Activated CD4-positive, alpha-beta T cell treated with anti-CD3 and anti-CD28 coated beads, Interleukin-2, amount 10 ng/mL, durations not matched to agents 7 days and 5 days (primary cell): ENCODE measurements at regions not wholly inside any gene's neighbourhood (a gene's known extent, or its start where the extent isn't known, plus 50 kb on each side); places are given as distances from the start of the nearest gene placed in this dataset.
"Not testable (repeated sequence)": the region's sequence is repeated elsewhere in the genome, so short reads cannot be mapped to it uniquely, and the experiment has no call there.

Experiments
- CTCF ChIA-PET: fragments of 350-600 bp; sonication (Branson Sonifier 250); formaldehyde crosslinking; loops from one replicate; lab custom pipeline; 2021; ENCODE audit warnings: antibody characterized with exemption; lab: Charles Lee
- POLR2A ChIA-PET: fragments of 350-600 bp; sonication (Branson Sonifier 250); formaldehyde crosslinking; loops from one replicate; lab custom pipeline; 2021; ENCODE audit warnings: antibody characterized with exemption; lab: Charles Lee
- DNase-seq: peaks from one replicate; pipeline ENCODE4 v3.0.0-alpha.2; 2020
- H3K27ac Mint-ChIP-seq: one replicate; pipeline ENCODE4 v1.8.0; 2021; ENCODE audit warnings: mild to moderate bottlenecking, moderate library complexity, mixed read lengths
- H3K27me3 Mint-ChIP-seq: one replicate; pipeline ENCODE4 v1.8.0; 2021; ENCODE audit warnings: mixed read lengths
- H3K36me3 Mint-ChIP-seq: one replicate; pipeline ENCODE4 v1.8.0; 2021; ENCODE audit warnings: low read depth, mixed read lengths
- H3K4me1 Mint-ChIP-seq: one replicate; pipeline ENCODE4 v1.8.0; 2021; ENCODE audit warnings: mixed read lengths
- H3K4me3 Mint-ChIP-seq: one replicate; pipeline ENCODE4 v1.8.0; 2021; ENCODE audit warnings: mild to moderate bottlenecking, moderate library complexity, mixed read lengths
- H3K9me3 Mint-ChIP-seq: one replicate; pipeline ENCODE4 v1.8.0; 2021; ENCODE audit warnings: mixed read lengths

DNA sequence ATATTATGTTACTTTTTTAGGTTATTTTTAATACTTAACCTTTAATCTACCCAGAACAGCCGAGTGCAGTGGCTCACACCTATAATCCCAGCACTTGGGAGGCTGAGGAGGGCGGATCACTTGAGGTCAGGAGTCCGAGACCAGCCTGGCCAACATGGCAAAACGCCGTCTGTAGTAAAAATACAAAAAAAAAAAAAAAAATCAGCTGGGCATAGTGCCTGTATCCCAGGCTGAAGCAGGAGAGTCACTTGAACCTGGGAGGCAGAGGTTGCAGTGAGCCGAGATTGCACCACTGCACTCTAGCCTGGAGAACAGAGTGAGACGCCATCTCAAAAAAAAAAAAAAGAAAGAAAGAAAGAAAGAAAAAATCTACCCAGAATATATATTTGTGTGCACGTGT is 939.8 kb downstream of the TYW1 start:
- peaks cover 19% of the 10 kb centered on the region for H3K9me3 Mint-ChIP-seq
- H3K4me1 Mint-ChIP-seq, H3K27ac Mint-ChIP-seq, POLR2A ChIA-PET, CTCF ChIA-PET, DNase-seq, H3K4me3 Mint-ChIP-seq, H3K27me3 Mint-ChIP-seq, H3K36me3 Mint-ChIP-seq: not testable (repeated sequence)

DNA sequence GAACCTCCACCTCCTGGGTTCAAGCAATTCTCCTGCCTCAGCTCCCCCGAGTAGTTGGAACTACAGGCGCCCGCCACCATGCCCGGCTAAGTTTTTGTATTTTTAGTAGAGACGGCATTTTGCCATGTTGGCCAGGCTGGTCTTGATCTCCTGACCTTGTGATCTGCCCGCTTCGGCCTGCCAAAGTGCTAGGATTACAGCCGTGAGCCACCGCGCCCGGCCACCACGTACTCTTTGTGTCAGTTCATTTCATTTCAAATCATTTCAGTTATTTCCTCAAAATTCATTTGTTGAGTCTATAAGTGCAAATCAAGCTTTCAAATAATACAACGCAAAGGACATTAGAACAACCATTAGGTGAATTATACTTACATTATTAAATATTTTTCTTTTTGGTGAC is 943.8 kb downstream of the TYW1 start:
- CTCF ChIA-PET = no interaction called here
- no peaks in the 10 kb centered on the region for H3K36me3 Mint-ChIP-seq
- no peaks in the 10 kb centered on the region for H3K4me1 Mint-ChIP-seq
- POLR2A ChIA-PET = no interaction called here
- H3K27me3 Mint-ChIP-seq = no peaks in the 10 kb centered on the region
- DNase-seq = no peak
- peaks cover 16% of the 10 kb centered on the region for H3K9me3 Mint-ChIP-seq
- H3K4me3 Mint-ChIP-seq = no peak overlapping the region
- no peak overlapping the region for H3K27ac Mint-ChIP-seq

GRCh38 chr7:67947191-67947590 is 950.6 kb downstream of the TYW1 start:
- no peaks in the 10 kb centered on the region for H3K36me3 Mint-ChIP-seq
- H3K27ac Mint-ChIP-seq = no peak overlapping the region
- H3K4me3 Mint-ChIP-seq = no peak overlapping the region
- H3K4me1 Mint-ChIP-seq = no peaks in the 10 kb centered on the region
- POLR2A ChIA-PET = no interaction called here
- DNase-seq = no peak
- peaks cover 19% of the 10 kb centered on the region for H3K9me3 Mint-ChIP-seq
- no peaks in the 10 kb centered on the region for H3K27me3 Mint-ChIP-seq
- CTCF ChIA-PET = no interaction called here

DNA sequence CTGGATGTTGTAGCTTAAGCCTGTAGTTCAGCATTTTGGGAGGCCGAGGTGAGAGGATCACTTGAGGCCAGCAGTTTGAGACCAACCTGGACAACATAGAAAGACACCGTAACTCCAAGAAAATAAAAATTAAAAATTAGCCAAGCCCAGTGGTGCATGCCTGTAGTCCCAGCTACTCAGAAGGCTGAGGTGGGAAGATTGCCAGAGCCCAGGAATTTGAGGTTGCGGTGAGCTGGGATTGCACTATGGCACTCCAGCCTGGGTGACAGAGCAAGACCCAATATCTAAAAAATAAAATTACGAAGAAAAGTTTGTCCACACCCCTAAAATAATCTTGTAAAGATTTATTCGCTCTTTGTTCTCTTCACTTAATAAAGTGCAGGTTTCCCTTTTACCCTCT is 951.0 kb downstream of the TYW1 start:
- H3K4me1 Mint-ChIP-seq = no peaks in the 10 kb centered on the region
- H3K27me3 Mint-ChIP-seq = no peaks in the 10 kb centered on the region
- no peaks in the 10 kb centered on the region for H3K36me3 Mint-ChIP-seq
- ChIA-PET POLR2A (no interaction called here), CTCF (no interaction called here)
- peaks cover 19% of the 10 kb centered on the region for H3K9me3 Mint-ChIP-seq
- DNase-seq = no peak
- no peak overlapping the region for H3K27ac Mint-ChIP-seq
- H3K4me3 Mint-ChIP-seq = no peak overlapping the region

- Mint-ChIP-seq H3K36me3 (no peaks in the 10 kb centered on the region), H3K4me3 (no peak overlapping the region), H3K27ac (no peak overlapping the region), H3K4me1 (no peaks in the 10 kb centered on the region), H3K9me3 (peaks cover 20% of the 10 kb centered on the region), H3K27me3 (no peaks in the 10 kb centered on the region)
- CTCF ChIA-PET = no interaction called here
- POLR2A ChIA-PET = no interaction called here
- no peak for DNase-seq
Observed at GRCh38 chr7:67950321-67951083, 953.9 kb downstream of the TYW1 start.

GRCh38 chr7:67955061-67955460 is 958.4 kb downstream of the TYW1 start:
- no peaks in the 10 kb centered on the region for H3K27me3 Mint-ChIP-seq
- ChIA-PET POLR2A (no interaction called here), CTCF (no interaction called here)
- H3K4me3 Mint-ChIP-seq = no peak overlapping the region
- no peaks in the 10 kb centered on the region for H3K36me3 Mint-ChIP-seq
- no peaks in the 10 kb centered on the region for H3K4me1 Mint-ChIP-seq
- no peak overlapping the region for H3K27ac Mint-ChIP-seq
- DNase-seq = no peak
- H3K9me3 Mint-ChIP-seq = peaks cover 21% of the 10 kb centered on the region

DNA sequence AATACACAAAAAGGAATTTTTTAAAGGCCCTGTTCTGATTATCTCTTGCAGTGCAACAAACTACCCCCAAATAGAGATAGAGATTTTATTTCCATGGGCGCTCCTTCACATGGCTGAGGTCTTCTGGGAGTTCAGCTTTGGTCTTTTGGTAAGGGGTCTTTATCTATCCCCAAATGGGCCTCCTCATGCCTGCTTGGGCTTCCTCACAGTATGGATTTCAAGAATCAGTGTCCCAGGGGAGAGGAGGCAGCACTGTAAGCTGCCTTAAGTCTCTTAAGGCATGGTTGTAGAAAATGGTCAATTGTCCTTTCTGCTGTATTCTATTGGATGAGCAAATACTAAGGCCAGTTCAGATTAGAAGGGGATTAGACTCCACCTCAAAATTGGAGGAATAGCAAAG is 966.2 kb downstream of the TYW1 start:
- Mint-ChIP-seq H3K4me1 (no peaks in the 10 kb centered on the region), H3K36me3 (no peaks in the 10 kb centered on the region), H3K4me3 (no peak overlapping the region), H3K27ac (no peak overlapping the region), H3K27me3 (no peaks in the 10 kb centered on the region), H3K9me3 (peaks cover 12% of the 10 kb centered on the region)
- POLR2A ChIA-PET = no interaction called here
- CTCF ChIA-PET = no interaction called here
- DNase-seq = no peak

DNA sequence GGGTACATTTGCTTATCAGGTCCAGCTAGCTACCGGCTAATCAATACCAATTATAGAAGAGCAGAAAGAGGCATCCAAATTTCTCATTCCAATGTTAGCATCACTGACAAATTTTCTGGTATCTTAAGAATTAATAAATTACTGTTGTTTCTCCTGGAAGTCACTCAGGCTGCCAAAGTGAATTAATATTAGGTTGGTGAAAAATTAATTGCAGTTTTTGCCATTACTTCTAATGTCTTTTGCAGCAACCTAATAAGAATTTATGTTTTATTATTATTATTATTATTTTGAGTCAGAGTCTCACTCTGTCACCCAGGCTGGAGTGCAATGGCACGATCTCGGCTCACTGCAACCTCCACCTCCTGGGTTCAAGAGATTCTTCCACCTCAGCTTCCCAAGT is 979.9 kb downstream of the TYW1 start:
- ChIA-PET POLR2A (no interaction called here), CTCF (no interaction called here)
- no peaks in the 10 kb centered on the region for H3K27me3 Mint-ChIP-seq
- H3K27ac Mint-ChIP-seq = no peak overlapping the region
- no peak overlapping the region for H3K4me3 Mint-ChIP-seq
- H3K36me3 Mint-ChIP-seq = no peaks in the 10 kb centered on the region
- H3K4me1 Mint-ChIP-seq = no peaks in the 10 kb centered on the region
- DNase-seq = no peak
- H3K9me3 Mint-ChIP-seq = peaks cover 9% of the 10 kb centered on the region

DNA sequence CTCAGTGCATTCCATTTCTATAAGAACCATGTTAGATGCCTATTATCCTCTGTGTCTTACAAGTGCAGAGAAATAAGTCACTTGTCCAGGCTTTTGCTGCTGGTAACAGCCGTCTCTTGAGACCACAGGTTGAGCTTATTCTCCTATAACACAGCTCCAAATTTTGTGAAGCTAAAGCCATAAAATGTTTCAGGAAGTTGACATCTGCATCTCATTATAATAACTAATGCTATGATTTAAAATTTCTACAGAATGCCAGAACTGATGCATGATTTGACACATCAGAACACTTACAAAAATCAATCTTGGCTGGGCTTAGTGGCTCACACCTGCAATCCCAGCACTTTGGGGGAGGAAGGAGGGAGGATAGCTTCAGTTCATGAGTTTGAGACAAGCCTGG is 986.9 kb downstream of the TYW1 start:
- no peak for DNase-seq
- ChIA-PET POLR2A (no interaction called here), CTCF (no interaction called here)
- no peaks in the 10 kb centered on the region for H3K27me3 Mint-ChIP-seq
- H3K27ac Mint-ChIP-seq = no peak overlapping the region
- peaks cover 2% of the 10 kb centered on the region for H3K9me3 Mint-ChIP-seq
- no peaks in the 10 kb centered on the region for H3K4me1 Mint-ChIP-seq
- no peaks in the 10 kb centered on the region for H3K36me3 Mint-ChIP-seq
- H3K4me3 Mint-ChIP-seq = no peak overlapping the region

DNA sequence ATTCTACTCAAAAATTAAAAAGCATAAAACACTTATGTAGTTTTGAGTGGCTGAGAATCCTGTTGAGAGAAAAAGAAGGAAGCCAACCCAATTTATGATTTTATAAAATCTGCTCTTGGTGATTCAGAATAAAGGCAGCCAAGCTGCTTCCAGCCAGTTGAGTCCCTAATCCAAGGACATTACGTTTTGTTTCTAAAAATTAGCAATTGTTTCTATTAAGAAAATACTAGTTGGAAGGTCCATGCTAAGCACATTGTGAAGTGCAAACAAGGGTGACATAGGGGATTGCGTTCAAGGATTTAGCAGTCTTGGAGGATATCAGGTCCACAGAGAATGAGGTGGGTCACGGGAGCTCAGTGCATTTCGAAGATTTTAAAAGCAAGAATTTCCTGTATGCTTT is 987.7 kb downstream of the TYW1 start:
- CTCF ChIA-PET = no interaction called here
- H3K36me3 Mint-ChIP-seq = no peaks in the 10 kb centered on the region

DNA sequence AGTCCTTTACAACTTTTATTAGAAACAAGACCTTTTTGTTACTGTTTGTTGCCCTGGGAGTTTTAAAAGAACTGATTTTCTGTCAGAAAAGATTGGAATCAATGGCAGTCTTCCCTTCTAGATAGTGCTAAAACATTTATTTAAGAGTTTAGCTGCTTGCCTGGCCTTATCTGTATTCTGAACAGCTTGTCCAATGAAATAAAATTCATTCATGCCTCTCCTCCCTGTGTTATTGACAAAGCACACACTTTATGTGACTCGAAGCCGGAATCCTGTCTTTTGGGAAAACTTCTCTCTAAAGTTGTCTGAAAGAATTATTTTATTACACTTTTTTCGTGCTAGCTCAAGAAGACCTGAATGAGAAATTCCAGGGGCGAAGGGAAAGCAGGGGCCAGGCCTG is 992.5 kb downstream of the TYW1 start:
- Mint-ChIP-seq H3K27ac (no peak overlapping the region), H3K4me3 (no peak overlapping the region), H3K27me3 (no peaks in the 10 kb centered on the region), H3K4me1 (no peaks in the 10 kb centered on the region), H3K9me3 (peaks cover 6% of the 10 kb centered on the region), H3K36me3 (no peaks in the 10 kb centered on the region)
- CTCF ChIA-PET = interaction anchor here (0.5 to 0.7 kb wide), 2 partner anchors 21 to 345 kb away, joined by 3 to 4 read pairs; no protein-coding TSS in a partner anchor
- POLR2A ChIA-PET = no interaction called here
- DNase-seq = no peak

More for the DNA sequence above, 987.7 kb downstream of the TYW1 start:
- H3K9me3 Mint-ChIP-seq = peaks cover 2% of the 10 kb centered on the region
- DNase-seq = no peak
- no peak overlapping the region for H3K4me3 Mint-ChIP-seq
- POLR2A ChIA-PET = no interaction called here
- no peaks in the 10 kb centered on the region for H3K27me3 Mint-ChIP-seq
- H3K27ac Mint-ChIP-seq = no peak overlapping the region
- H3K4me1 Mint-ChIP-seq = no peaks in the 10 kb centered on the region

DNA sequence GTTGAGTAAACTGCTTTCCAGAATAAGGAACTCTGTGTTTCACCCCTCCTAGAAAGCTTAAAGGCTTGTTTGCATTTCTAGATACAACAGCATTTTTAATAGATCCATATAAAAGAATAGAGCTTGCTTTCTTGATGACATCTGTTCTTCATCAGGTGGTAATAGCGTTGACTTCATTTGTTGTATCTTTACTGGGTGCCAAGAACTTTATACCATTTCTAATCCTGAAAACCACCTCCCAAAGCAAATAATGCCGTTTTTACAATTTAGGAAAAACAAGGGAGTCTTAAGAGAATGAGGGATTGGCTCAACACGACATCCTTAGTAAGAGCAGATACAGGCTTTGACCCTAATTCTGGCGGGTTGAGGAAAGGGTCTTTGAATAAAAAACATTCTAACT is 993.4 kb downstream of the TYW1 start:
- no peaks in the 10 kb centered on the region for H3K27me3 Mint-ChIP-seq
- H3K9me3 Mint-ChIP-seq = peaks cover 9% of the 10 kb centered on the region
- ChIA-PET POLR2A (no interaction called here), CTCF (interaction anchor here (0.7 kb wide), 1 partner anchor 346 kb away, joined by 4 read pairs; no protein-coding TSS in a partner anchor)
- no peak overlapping the region for H3K4me3 Mint-ChIP-seq
- no peak overlapping the region for H3K27ac Mint-ChIP-seq
- DNase-seq = no peak
- no peaks in the 10 kb centered on the region for H3K4me1 Mint-ChIP-seq
- H3K36me3 Mint-ChIP-seq = no peaks in the 10 kb centered on the region

DNA sequence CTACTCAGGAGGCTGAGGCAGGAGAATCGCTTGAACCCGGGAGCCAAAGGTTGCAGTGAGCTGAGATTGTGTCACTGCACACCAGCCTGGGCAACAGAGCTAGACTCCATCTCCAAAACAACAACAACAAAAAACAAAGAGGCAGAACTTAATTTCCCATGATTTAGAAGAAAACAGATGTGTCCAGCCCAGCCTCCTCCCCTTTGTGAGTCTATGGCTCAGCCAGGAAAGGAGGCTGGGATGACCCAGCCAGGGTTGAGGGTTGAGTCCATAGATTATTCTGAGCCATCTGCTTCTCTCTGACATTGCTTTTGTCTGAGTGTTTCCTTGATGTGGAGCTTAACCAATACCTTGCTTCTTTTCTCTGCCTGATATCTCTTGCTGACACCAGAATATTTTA is 994.1 kb downstream of the TYW1 start:
- Mint-ChIP-seq H3K4me3 (no peak overlapping the region), H3K36me3 (no peaks in the 10 kb centered on the region), H3K9me3 (peaks cover 9% of the 10 kb centered on the region), H3K27me3 (no peaks in the 10 kb centered on the region), H3K4me1 (no peaks in the 10 kb centered on the region), H3K27ac (no peak overlapping the region)
- CTCF ChIA-PET = no interaction called here
- POLR2A ChIA-PET = no interaction called here
- no peak for DNase-seq

- Mint-ChIP-seq H3K36me3 (no peaks in the 10 kb centered on the region), H3K27ac (no peak overlapping the region), H3K4me1 (no peaks in the 10 kb centered on the region), H3K9me3 (peaks cover 11% of the 10 kb centered on the region), H3K27me3 (no peaks in the 10 kb centered on the region), H3K4me3 (no peak overlapping the region)
- ChIA-PET CTCF (no interaction called here), POLR2A (no interaction called here)
- no peak for DNase-seq
Observed at GRCh38 chr7:67992287-67992686, 995.7 kb downstream of the TYW1 start.
